Calu3 (cell line): ENCODE measurements at regions not wholly inside any gene's neighbourhood (a gene's known extent, or its start where the extent isn't known, plus 50 kb on each side); places are given as distances from the start of the nearest gene placed in this dataset.

Source experiments
- BruUV-seq: library from RNA; stranded (reverse); fragments of 400-500 nt; replicated peaks from 2 replicates; lab custom pipeline; 2021; lab: Mats Ljungman, UMichigan
- CTCF ChIA-PET: fragments of 300-600 bp; sonication (Branson Sonifier 250); formaldehyde crosslinking; loops from one replicate; lab custom pipeline; 2022; ENCODE audit warnings: antibody characterized with exemption; lab: Charles Lee
- DNase-seq: peaks from one replicate; pipeline ENCODE4 v3.0.0; 2022
- H3K27ac Mint-ChIP-seq: one replicate; pipeline ENCODE4 v1.8.0; 2022; ENCODE audit warnings: mixed read lengths; ENCODE audit not compliant: unreplicated experiment
- H3K27me3 Mint-ChIP-seq: one replicate; pipeline ENCODE4 v1.8.0; 2022; ENCODE audit warnings: mixed read lengths; ENCODE audit not compliant: unreplicated experiment
- H3K36me3 Mint-ChIP-seq: one replicate; pipeline ENCODE4 v1.8.0; 2022; ENCODE audit warnings: mild to moderate bottlenecking, moderate library complexity, mixed read lengths; ENCODE audit not compliant: insufficient read depth, unreplicated experiment
- H3K4me1 Mint-ChIP-seq: one replicate; pipeline ENCODE4 v1.8.0; 2022; ENCODE audit warnings: mild to moderate bottlenecking, low read depth, mixed read lengths; ENCODE audit not compliant: unreplicated experiment
- H3K4me3 Mint-ChIP-seq: one replicate; pipeline ENCODE4 v1.8.0; 2022; ENCODE audit warnings: mild to moderate bottlenecking, low read depth, moderate library complexity, mixed read lengths; ENCODE audit not compliant: unreplicated experiment
- H3K9me3 Mint-ChIP-seq: one replicate; pipeline ENCODE4 v1.8.0; 2022; ENCODE audit warnings: low read depth, mixed read lengths; ENCODE audit not compliant: unreplicated experiment
- intact Hi-C: fragments of 100-400 bp; cut with micrococcal nuclease; formaldehyde crosslinking; loops from one replicate; pipeline ENCODE4 v1.10.0; 2022; ENCODE audit not compliant: unreplicated experiment
- TF ChIP-seq, protein P1 (sequence below): fragments of 200-600 bp; IDR thresholded peaks from one replicate; pipeline ENCODE4 v1.8.0; 2022; ENCODE audit warnings: antibody characterized with exemption; ENCODE audit not compliant: unreplicated experiment

DNA sequence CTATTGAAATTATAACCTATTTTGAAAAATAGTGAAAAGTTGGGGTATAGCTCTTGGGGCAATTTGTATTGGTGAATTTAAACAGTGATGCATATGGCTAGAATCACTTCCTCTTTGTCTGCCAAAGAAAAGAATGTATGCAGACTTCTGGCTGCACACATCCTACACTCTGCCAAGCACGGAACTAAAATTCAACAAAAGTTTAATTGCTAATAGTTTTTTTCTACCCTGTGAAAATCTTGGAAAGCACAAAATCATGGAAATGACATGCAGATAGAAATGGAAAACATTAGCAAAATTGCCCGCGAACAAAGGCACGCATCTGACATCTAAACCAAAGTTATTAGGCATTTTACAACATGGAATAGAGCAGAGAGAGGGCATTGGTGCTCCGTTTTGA is 106.4 kb upstream of the PDE10A start:
- DNase-seq: no peak
- Mint-ChIP-seq H3K4me1 (no peaks in the 10 kb centered on the region), H3K36me3 (no peaks in the 10 kb centered on the region), H3K9me3 (no peaks in the 10 kb centered on the region), H3K27me3 (no peaks in the 10 kb centered on the region), H3K4me3 (no peak overlapping the region), H3K27ac (no peak overlapping the region)
- TF ChIP-seq, protein P1, sequence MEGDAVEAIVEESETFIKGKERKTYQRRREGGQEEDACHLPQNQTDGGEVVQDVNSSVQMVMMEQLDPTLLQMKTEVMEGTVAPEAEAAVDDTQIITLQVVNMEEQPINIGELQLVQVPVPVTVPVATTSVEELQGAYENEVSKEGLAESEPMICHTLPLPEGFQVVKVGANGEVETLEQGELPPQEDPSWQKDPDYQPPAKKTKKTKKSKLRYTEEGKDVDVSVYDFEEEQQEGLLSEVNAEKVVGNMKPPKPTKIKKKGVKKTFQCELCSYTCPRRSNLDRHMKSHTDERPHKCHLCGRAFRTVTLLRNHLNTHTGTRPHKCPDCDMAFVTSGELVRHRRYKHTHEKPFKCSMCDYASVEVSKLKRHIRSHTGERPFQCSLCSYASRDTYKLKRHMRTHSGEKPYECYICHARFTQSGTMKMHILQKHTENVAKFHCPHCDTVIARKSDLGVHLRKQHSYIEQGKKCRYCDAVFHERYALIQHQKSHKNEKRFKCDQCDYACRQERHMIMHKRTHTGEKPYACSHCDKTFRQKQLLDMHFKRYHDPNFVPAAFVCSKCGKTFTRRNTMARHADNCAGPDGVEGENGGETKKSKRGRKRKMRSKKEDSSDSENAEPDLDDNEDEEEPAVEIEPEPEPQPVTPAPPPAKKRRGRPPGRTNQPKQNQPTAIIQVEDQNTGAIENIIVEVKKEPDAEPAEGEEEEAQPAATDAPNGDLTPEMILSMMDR: no peak
- intact Hi-C loops: no loop called here
- CTCF ChIA-PET: interaction anchor here (0.7 kb wide), 1 partner anchor 1484 kb away, joined by 6 read pairs; no protein-coding TSS in a partner anchor
- no TSS peak for BruUV-seq

DNA sequence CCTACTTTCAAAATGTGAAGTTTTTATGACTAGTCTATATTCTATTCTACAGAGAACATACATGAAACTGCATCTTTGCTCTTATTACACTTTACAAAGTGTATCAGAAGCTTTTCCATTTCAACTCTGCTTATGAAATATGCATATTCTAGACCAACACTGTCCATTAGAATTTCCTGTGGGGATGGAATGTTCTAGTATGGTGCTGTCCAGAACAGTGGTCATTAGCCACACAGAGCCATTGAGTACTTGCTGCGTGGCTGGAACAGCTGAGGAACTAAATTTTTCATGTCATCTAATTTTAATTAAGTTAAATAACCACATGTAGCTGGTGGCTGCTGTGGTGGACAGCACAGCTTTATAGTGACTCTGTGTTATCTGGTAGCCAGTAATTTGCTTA is 105.9 kb upstream of the PDE10A start:
- CTCF ChIA-PET: no interaction called here
- no peaks in the 10 kb centered on the region for H3K4me1 Mint-ChIP-seq
- H3K36me3 Mint-ChIP-seq: no peaks in the 10 kb centered on the region
- no peaks in the 10 kb centered on the region for H3K27me3 Mint-ChIP-seq
- DNase-seq: no peak
- no peaks in the 10 kb centered on the region for H3K9me3 Mint-ChIP-seq
- no TSS peak for BruUV-seq
- no peak overlapping the region for H3K27ac Mint-ChIP-seq
- intact Hi-C loops: no loop called here
- no peak overlapping the region for H3K4me3 Mint-ChIP-seq
- TF ChIP-seq, protein P1: no peak

DNA sequence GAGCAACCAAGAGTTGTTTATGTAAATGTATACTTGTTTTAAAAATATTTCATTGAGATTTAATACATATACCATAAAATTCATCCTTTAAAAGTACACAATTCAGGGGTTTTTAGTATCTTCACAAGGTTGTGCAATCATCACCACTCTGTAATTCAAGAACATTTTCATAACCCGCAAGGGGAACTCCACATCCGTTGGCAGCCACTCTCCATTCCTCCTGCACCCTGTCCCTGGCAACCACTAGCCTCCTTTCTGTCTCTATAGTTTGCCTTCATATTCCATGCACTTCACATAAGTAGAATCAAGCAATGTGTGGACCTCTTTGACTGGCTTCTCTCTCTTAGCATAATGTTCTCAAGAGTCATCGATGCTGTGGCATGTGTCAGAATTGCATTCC is 104.2 kb upstream of the PDE10A start:
- DNase-seq: no peak
- H3K27ac Mint-ChIP-seq: no peak overlapping the region
- CTCF ChIA-PET: interaction anchor here (0.6 kb wide), 1 partner anchor 161 kb away, joined by 4 read pairs; no protein-coding TSS in a partner anchor
- H3K4me3 Mint-ChIP-seq: no peak overlapping the region
- no TSS peak for BruUV-seq
- H3K9me3 Mint-ChIP-seq: peaks cover under 1% of the 10 kb centered on the region
- TF ChIP-seq, protein P1: no peak
- H3K27me3 Mint-ChIP-seq: no peaks in the 10 kb centered on the region
- intact Hi-C loops: no loop called here
- no peaks in the 10 kb centered on the region for H3K4me1 Mint-ChIP-seq
- no peaks in the 10 kb centered on the region for H3K36me3 Mint-ChIP-seq

DNA sequence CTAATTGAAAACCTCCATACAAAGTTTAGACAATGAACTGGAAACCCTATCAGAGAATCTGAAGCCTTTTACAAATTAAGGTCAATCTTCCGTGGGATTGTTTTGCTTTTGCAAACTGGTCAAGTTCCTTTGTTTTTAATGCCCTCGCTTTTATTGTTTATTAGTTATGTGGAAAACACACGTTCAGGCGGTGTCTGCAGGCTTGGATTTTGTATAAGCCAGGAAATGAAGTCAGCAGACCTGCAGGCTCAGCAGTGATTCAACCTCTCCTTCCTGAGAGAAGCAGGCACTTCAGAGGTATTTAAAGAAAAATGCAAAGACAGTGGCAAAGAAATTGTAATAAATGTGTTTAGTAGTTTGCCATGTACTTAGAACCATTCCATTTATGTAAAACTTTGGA is 103.4 kb upstream of the PDE10A start:
- no peak for DNase-seq
- no peaks in the 10 kb centered on the region for H3K4me1 Mint-ChIP-seq
- TF ChIP-seq, protein P1: no peak
- H3K9me3 Mint-ChIP-seq: peaks cover 3% of the 10 kb centered on the region
- CTCF ChIA-PET: no interaction called here
- intact Hi-C loops: no loop called here
- no peaks in the 10 kb centered on the region for H3K36me3 Mint-ChIP-seq
- H3K27ac Mint-ChIP-seq: no peak overlapping the region
- no peak overlapping the region for H3K4me3 Mint-ChIP-seq
- no peaks in the 10 kb centered on the region for H3K27me3 Mint-ChIP-seq
- BruUV-seq: no TSS peak
